GM13976 (cell line): ENCODE measurements at regions not wholly inside any gene's neighbourhood (a gene's known extent, or its start where the extent isn't known, plus 50 kb on each side); places are given as distances from the start of the nearest gene placed in this dataset.

Source experiments
- DNase-seq: peaks from one replicate; pipeline ENCODE4 v3.0.0; 2012; ENCODE audit warnings: low spot score
- in situ Hi-C: fragments of 300-500 bp; cut with MboI; formaldehyde crosslinking; loops from one replicate; pipeline ENCODE4 v1.12.0; 2022; ENCODE audit warnings: low sequenced_read_pairs, mixed read lengths, inconsistent platforms; ENCODE audit not compliant: unreplicated experiment
- TF ChIP-seq, protein P1 (sequence below): IDR thresholded peaks from 2 replicates; pipeline ENCODE4 v1.5.1; 2012; ENCODE audit warnings: borderline replicate concordance, mild to moderate bottlenecking; ENCODE audit not compliant: insufficient read depth; ENCODE audit errors: extremely low read depth, missing control alignments, control extremely low read depth

DNA sequence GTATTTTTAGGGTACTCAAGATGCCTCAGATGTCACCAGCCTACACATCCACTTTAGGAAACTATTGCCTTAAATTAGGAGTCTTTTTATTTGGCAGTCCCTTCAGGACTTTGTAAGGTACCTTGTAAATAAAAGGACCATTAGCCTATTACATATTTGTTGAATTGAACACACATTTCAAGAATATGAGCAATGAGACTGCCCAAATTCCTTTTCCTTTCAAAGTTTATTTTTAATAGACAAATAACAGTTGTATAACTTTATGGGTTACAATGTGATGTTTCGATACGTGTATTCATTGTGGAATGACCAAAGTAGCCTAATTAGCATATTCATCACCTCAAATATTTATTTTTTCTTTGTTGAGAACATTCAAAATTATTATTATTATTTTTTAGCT lies 176.7 kb upstream of the PDZRN3 start:
- in situ Hi-C loops, result no loop called here
- TF ChIP-seq, protein P1, sequence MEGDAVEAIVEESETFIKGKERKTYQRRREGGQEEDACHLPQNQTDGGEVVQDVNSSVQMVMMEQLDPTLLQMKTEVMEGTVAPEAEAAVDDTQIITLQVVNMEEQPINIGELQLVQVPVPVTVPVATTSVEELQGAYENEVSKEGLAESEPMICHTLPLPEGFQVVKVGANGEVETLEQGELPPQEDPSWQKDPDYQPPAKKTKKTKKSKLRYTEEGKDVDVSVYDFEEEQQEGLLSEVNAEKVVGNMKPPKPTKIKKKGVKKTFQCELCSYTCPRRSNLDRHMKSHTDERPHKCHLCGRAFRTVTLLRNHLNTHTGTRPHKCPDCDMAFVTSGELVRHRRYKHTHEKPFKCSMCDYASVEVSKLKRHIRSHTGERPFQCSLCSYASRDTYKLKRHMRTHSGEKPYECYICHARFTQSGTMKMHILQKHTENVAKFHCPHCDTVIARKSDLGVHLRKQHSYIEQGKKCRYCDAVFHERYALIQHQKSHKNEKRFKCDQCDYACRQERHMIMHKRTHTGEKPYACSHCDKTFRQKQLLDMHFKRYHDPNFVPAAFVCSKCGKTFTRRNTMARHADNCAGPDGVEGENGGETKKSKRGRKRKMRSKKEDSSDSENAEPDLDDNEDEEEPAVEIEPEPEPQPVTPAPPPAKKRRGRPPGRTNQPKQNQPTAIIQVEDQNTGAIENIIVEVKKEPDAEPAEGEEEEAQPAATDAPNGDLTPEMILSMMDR, result no peak
- no peak for DNase-seq

DNA sequence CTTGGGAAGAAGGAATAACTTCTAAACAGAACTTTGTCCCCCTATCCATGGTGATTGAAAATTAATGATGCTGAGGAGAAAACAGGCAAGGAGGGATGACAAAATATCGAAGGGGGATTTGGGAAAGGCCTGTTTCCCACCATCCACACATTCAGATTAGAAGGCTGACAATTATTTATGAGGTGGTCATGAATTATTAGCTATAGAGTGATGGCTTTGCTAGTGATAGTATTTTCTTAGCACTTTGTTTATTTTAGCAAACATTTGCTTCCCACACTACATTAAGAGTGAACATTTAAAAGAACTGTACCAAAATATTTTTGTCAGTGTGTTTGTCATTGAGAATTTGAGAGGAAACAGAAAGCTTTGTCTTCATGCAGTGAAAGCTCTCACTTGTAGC lies 172.6 kb upstream of the PDZRN3 start:
- TF ChIP-seq, protein P1, result no peak
- DNase-seq, result no peak
- in situ Hi-C loops, result no loop called here

DNA sequence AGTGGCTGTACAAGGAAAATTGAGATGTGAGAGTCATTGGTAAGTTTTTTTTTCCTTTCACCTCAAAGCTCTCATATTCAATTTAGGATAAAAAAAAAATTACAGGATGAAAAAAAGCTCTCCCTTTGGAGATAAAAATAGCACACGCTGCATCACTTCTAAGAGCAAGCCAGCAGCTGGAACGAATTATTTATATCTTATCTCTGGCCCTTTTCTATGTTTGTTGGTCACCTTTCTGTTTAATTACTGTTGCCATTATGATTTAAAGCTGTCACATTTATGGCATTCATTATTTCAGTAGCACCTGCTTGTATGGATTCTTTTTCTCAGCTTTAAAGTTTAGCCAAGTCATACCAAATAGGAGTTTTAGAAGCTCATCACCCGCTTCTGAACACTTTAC lies 171.6 kb upstream of the PDZRN3 start:
- TF ChIP-seq, protein P1, result no peak
- in situ Hi-C loops, result no loop called here
- no peak for DNase-seq

DNA sequence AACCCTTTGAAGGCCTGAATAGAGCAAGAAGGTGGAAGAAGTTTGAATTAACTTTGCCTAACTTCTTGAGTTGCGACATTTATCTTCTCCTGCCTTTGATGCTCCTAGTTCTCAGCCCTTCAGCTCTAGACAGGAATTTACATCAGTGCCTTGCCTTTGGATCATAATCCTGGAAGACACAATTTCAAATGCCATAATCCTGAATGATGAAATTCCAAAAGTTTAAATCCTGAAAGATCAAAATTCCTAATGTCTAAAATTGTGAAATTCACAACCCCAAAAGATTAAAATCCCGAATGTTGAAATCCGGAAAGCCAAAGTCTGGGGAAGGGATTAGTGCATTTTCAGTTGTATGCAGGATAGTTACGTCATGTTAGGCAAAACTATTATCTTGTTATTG lies 166.6 kb upstream of the PDZRN3 start:
- in situ Hi-C loops, result no loop called here
- no peak for DNase-seq
- TF ChIP-seq, protein P1, result no peak

DNA sequence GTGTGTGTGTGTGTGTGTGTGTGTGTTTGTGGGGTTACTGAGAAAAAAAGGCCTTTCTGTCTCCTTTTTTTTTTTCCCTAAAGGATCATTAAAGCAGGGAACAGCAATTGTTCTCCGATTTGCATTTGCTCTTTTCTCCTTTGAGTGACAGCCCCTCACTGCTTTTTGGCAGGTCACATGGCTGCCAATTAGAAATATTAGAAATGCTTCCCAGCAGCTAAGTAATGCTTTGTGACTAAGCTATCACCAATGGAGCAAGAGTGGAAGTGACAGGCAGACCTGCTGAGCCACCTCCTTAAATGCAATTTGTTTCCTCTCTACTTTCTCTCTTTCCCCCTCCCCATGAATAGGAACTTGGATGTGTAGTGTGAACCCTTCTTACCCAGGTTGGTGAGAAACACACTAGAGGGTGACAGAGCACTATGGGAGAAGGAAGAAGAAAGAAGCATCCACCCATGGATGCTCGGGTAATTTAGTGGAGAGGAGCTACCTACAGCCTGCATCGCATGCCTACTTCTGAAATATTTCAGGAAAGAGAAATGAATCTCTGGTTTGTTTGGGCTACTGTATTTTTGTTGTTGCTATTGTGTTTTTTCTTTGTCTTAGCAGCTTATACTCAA lies 165.2 kb upstream of the PDZRN3 start:
- DNase-seq, result no peak
- in situ Hi-C loops, result no loop called here
- TF ChIP-seq, protein P1, result no peak

DNA sequence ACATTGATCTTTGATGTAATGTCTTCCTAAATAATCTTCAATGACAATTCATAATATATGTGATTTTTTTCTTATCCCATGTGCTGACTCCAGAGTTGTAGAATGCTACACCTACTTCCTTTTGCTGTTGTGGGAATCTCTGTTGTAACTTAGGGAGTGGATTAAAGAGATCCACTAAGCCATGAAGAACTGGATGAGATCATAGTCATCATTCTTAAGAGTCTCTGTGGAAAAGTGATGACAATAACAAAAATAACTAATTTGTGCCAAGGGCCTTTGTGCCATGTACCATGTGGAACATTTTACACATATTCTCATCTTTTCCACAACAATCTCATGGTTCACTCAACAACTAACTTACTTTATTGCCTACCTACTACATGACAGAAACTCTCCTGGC lies 162.9 kb upstream of the PDZRN3 start:
- no peak for DNase-seq
- in situ Hi-C loops, result no loop called here
- TF ChIP-seq, protein P1, result no peak

DNA sequence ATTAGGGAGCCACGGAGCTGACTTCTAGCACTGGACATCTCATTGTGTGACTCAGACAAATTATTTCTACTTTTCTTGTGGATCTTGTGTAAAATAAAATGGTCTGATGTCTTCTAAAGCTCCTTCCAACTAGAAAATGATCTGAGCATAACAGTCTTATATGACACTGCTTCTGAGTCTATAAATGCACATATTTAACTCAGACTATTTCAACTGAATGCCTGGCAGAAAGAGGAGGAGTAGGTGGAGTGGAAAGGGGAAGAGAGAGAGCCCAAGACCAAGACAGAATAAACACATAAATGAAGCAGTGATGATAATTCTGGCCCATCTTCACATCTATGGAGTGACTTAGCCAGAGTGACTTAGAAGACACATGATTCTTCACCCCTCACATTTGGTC lies 162.3 kb upstream of the PDZRN3 start:
- TF ChIP-seq, protein P1, result no peak
- DNase-seq, result no peak
- in situ Hi-C loops, result no loop called here
